ENCODE measurements at regions not wholly inside any gene's neighbourhood (a gene's known extent, or its start where the extent isn't known, plus 50 kb on each side); places are given as distances from the start of the nearest gene placed in this dataset.

- no peak for DNase-seq (ENCODE audit: extremely low read depth in 1 of 2, low read depth in 1 of 2)
These were observed 115.5 kb upstream of the ZMIZ1 start for GRCh38 chr10:78953113-78953798.

DNA sequence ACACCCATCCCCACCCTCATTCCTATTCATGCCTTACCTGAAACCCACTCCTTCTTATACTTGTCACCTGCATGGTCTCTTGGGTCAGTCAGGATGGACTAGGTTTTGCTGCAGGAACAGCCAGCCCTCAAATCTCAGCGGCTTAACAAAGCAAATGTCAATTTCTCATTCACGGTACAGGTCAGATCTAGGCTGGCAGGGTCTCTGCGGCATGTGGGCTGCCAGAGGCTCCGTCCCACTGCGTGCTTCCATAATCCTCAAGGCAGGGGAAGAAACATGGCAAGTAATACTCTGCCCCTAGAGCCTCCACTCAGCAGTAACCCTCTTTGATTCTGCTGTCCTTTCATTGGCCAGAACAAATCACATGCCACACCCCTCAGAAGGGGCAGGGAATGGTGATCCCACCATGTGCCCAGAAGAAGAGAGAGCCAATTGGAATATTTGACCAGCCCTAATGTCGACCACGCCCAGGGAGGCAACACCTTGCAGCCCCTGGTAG is 114.9 kb upstream of the ZMIZ1 start:
- no peak for DNase-seq (ENCODE audit: extremely low read depth in 1 of 2, low read depth in 1 of 2)

GRCh38 chr10:78954689-78955088 is 114.1 kb upstream of the ZMIZ1 start:
- no peak for DNase-seq (ENCODE audit: extremely low read depth in 1 of 2, low read depth in 1 of 2)

- no peak for DNase-seq (ENCODE audit: extremely low read depth in 1 of 2, low read depth in 1 of 2)
These were observed 113.6 kb upstream of the ZMIZ1 start for GRCh38 chr10:78955206-78955605.

GRCh38 chr10:78956391-78956790 is 112.4 kb upstream of the ZMIZ1 start:
- DNase-seq (ENCODE audit: extremely low read depth in 1 of 2, low read depth in 1 of 2) = no peak

DNA sequence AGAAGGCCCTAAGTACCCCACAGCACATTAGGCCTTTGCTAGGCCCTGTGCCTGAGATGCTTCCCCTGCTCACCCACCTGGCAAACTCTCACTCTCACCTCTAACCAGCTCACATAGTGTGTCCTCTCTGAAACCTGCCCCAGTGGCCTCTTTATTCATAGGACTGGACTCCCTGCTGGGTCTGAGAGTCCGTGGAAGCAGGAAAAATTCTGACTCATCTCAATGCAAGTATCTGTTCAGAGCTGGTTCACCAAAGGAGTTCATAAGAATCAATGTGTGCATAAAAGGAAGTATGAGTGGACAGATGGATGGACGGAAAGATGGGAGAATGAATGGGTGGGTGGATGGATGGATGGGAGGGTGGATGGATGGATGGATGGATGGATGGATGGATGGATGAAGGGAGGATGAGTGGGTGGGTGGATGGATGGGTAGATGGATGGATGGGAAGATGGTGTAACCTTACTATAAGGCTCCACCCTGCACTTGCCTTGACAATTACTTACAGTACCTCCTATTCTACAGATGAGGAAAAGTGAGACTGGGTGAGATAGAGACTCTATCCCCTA is 111.2 kb upstream of the ZMIZ1 start:
- no peak for DNase-seq (ENCODE audit: extremely low read depth in 1 of 2, low read depth in 1 of 2)

DNA sequence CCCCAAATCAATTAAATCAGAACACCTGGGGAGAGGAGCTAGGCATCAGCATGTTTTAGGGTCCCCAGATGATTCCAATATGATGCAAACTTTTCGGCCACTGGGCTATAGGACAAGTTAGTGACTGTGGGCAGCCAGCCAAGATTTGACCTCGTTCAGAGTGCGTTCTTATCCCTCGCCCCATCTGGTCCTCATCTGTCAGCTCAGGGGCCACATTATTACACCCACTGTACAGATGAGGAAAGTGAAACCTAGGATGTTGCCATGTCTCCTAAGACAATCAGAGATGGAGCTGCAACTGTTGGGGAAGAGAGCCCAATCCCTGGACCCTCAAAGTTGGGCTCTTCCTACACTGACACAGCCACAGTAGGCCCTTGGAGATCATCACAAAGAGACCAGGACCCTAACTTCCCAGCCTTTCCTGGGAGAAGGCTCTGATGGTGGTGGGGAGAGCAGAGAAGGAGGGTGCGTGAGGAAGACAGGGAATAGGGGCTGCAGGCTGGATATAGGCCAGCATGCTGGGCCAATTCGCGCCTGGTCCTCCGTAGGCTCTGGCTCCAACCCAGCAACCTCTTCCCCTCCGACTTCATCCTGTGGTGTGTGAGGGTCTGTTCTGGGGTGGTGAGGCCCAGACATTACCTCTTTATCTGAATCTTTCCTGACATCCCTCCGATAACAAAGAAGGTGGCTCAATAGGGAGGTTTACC is 109.4 kb upstream of the ZMIZ1 start:
- DNase-seq (ENCODE audit: extremely low read depth in 1 of 2, low read depth in 1 of 2) = no peak

DNA sequence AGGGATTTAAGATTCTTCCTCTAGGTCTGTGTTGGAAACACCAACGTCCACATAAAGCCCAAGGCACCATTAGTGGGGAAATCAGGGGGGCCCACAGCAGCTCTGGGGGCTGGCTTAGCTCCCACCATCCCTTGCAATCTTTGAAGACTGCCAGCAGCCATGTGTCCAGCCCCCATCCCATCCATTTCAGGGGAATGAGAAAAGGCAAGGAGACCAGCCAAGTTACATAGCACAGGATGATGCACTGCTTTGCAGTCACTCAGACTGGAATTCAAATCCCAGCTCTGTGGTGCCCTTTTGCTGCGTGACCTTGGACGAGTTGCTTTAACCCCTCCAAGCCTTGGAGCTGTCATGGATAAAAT is 108.9 kb upstream of the ZMIZ1 start:
- no peak for DNase-seq (ENCODE audit: extremely low read depth in 1 of 2, low read depth in 1 of 2)

DNA sequence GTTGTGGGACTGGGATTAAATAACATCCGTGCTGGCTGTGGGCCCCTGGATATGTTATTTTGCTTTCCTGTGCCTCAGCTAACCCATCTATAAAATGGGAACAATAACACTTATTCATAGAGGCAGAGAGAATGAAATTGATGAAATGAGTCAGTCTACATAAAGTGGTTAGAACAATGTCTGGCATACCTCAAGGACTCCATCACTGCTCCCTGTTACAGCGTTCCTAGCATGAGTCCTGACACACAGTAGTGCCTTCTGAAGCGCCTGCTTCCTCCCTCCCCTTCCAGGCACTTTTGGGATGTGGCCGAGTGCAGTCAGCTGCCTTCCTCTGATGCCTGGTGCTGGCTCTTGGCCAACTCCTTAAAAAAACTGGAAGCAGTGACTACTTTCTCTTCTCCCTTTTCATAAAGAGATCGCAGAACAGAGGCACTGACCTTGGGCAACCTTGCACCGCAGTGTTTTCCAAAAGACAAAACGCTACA is 108.4 kb upstream of the ZMIZ1 start:
- no peak for DNase-seq (ENCODE audit: extremely low read depth in 1 of 2, low read depth in 1 of 2)

- DNase-seq (ENCODE audit: extremely low read depth in 1 of 2, low read depth in 1 of 2) = no peak
These were observed 107.0 kb upstream of the ZMIZ1 start for GRCh38 chr10:78961760-78962159.

DNA sequence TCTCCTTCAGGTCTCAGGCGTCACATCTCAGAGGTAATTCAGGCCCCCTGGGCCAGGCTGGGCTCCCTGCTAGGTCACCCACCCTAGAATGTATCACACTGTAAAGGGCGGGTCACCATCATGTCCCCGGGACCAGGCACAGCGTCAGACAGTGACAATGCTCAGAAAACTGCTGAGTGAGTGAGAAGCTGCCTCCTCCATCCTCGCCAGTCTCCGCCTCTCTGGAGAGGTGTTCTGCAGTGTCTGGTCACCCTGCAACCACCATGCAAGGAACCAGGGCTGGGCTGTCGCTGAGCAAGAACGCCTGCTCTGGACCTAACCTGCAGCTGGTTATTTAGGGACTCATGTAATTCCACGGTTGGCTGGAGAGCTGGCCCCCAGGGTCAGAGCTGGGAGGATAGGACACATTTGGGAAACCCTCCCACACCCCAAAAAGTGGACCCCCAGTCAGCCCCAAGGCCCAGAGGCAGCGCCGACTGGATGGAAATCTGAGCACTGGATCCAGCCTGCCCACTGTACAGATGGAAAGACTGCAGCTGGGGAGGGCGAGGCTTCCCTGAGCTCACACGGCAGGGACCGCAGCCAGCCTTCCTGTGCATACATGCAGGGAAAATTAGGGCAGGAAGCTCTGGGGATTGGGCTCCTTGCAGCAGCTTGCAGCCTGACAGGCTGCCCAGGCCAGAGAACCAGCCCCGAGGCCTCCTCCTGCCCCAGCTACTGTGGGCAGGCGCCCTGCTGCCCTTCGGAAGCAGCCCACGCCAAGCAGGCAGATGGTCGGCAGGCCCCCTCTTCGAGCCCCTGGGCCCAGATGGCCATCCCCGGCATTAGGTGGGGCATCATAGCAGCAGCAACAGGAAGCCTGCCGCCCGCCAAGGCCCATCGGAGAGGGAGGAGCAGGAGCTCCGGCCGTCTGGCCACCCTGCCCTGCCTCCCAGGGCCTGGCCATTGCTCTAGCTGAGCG is 105.4 kb upstream of the ZMIZ1 start:
- DNase-seq (ENCODE audit: extremely low read depth in 1 of 2, low read depth in 1 of 2) = no peak

GRCh38 chr10:78964274-78964951 is 104.4 kb upstream of the ZMIZ1 start:
- DNase-seq (ENCODE audit: extremely low read depth in 1 of 2, low read depth in 1 of 2) = no peak

- DNase-seq (ENCODE audit: extremely low read depth in 1 of 2, low read depth in 1 of 2) = no peak
These were observed 103.7 kb upstream of the ZMIZ1 start for GRCh38 chr10:78964952-78965633.

DNA sequence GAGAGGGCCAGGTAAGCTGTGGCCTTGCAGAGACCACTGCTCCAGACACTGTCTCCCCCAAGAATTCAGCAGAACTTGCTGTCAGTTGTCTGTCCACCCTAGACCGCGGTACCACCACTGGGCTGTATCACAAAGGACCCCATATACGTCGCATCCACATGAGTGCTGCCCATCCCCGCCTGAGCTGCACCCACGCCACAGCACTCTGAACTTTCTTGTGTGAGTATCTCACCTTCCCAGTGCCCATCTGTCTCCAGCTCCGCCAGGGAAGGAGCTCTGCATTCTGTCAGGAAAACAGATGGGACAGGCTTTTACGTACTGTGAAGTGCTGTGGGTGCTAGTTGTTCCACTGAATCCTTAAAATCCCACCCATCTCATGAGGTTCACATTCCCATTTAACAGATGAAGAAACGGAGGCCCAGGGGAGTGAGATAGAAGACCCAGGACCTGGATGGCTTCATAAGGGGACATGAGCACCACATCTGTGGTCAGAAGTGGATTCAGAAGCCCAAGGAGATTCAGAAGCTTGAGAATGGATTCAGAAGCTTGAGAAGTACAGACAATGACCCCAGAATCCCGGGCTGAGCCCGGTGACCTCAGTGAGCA is 102.5 kb upstream of the ZMIZ1 start:
- no peak for DNase-seq (ENCODE audit: extremely low read depth in 1 of 2, low read depth in 1 of 2)

DNA sequence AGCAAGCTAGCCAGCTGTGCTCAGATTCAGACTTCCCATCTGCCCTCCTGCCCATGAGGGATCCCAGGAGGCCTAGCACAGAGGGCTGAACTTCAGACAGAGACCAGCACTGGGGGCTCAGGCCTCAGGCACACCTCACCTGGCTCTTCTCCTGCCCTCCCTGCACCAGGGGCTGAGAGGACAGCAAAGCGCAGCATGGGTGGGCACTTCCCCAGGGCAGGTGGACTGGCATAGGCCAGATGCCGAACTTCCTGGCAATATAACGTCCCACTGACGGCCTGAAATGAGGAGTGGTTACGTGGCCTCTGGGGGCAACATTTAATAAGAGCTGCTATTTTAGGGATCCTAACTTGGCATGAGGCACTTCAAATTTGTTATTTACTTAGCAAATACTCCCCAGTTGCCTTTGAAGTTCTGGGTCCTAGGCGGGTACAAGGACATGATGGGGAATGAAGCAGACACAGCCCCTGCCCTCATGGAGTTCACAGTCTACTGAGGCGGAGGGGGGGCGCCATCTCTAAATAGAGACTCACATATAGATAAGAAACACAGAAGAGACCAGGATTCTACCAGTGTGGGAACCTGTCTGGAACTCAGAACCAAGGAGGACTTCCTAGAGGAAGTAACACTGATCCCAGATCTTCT is 101.8 kb upstream of the ZMIZ1 start:
- DNase-seq (ENCODE audit: extremely low read depth in 1 of 2, low read depth in 1 of 2) = no peak

DNA sequence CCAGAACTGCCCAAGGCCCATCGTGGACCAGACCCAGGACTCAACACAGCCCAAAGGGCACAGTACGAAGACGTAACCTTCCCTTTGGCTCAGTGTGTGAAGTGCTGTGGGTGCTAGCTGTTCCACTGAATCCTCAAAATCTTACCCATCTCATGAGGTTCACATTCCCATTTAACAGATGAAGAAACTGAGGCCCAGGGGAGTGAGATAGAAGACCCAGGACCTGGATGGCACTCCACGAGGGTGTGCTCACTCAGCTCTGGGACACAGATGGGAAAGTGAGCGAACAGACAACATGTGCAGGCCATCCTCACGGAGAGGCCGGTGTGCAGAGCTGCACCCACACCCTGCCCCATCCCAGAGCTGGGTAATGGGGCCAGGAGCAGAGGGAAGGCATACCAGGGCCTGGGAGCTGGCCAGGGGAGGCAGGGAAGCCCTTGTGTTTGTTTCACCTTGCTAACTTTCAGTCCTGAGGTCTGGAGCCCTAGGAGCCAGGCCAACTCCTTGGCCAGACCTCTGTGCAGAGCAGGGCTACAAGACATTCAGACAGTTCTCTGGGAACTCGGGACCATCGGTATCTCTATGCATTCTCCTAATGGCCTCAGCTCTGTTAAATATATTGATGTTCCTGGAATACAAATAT is 100.3 kb upstream of the ZMIZ1 start:
- DNase-seq (ENCODE audit: extremely low read depth in 1 of 2, low read depth in 1 of 2) = no peak

DNA sequence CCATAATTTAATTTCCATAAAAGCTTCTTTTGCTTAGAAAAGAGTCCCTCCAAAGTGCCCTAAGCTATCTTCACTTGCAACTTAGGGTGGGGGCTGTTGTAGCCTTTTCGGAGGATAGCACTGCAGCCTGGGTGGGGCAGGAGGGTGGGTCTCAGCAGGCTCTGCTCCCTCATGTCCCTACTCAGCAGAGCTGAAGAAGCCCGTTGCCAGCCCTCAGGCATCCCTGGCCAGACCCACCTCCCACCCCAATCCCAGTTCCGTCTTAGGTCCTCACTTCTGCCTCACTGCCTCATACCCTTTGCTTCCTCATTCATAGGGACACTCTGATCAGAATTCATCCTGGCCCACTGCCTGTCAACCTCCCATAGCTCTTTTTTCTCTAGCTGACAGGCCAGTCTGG is 99.8 kb upstream of the ZMIZ1 start:
- DNase-seq (ENCODE audit: extremely low read depth in 1 of 2, low read depth in 1 of 2) = no peak

DNA sequence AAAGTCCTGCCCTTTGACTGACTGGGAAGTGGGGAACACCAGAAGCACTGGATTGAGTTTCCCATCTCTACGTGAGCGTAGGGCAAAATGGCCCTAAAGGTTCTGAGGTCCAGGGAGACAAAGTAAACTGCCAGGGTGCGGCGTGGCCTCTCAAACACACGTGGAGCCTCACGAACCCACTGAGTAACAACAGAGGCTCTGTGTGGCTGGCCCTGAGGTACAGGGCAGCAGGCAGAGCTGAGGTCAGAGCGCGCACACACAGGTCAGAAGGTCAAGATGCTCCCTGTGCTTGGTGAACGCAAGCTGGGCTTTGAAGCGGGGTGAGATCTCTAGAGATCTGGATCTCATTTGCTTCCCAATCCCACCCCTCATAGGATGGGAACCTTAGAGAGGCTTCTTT is 99.0 kb upstream of the ZMIZ1 start:
- no peak for DNase-seq (ENCODE audit: extremely low read depth in 1 of 2, low read depth in 1 of 2)

Data from stimulated activated CD8-positive, alpha-beta memory T cell treated with anti-CD3 and anti-CD28 coated beads, Interleukin-7, amount 100 ng/mL, for 48 hours (primary cell).